HG03521 (cell line): ENCODE measurements at regions not wholly inside any gene's neighbourhood (a gene's known extent, or its start where the extent isn't known, plus 50 kb on each side); places are given as distances from the start of the nearest gene placed in this dataset.

Experiments used
- ATAC-seq: cut with Tn5 transposase; IDR thresholded peaks from one replicate; pipeline ENCODE4 v1.9.1; 2021; ENCODE audit warnings: mild to moderate bottlenecking, moderate library complexity; ENCODE audit not compliant: unreplicated experiment

DNA sequence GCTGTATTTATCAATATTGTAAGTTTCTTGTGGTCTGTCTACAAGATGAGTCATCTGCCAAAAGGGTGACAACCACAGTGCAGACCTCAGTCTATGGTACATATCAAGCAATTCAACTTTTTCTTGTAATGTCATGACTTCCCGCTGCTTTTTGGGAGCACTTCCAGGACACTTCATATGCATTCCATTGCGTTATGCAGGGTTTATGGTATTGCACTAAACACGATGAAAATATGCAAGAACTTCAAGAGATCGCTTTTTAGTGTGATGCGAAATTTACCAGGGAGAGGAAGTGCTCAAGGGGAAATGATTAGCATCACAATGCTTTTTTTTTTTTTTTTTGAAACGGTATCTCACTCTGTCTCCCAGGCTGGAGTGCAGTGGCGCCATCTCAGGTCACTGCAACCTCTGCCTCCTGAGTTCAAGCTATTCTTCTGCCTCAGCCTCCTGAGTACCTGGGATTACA is 166.5 kb downstream of the TFAP2A start:
- no peak for ATAC-seq

DNA sequence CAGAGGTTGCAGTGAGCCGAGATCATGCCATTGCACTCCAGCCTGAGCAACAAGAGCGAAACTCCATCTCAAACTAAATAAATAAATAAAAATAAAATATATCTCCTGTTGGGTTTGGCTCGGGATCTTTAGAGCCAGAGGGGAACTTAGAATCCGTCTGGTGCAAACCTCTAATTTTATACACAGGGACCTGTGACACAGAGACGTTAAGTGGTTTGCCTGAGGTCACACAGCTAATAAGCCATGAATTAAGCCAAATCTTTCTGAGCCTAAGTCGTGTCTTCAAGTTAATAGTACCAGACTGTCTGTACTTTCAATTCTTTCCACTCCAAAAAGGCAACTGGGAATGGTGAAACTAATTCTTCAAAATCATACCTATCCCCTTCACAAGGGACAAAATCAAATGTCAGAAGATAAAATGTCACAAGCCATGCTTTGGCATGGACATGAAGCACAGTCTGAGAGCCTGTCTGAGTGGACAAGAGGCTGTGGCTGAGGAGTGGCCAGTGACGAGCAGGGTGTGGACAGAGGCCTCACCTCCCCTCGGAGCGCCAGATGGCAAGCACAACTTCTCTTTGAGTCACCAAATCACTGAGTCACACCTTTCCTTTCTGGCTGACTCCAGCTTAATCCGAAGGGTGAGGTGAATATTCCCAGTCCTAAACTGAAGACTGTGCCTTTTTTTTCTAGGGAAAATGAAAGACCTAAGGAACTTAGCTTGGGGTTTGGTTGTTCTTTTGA is 177.4 kb downstream of the TFAP2A start:
- ATAC-seq: no peak

DNA sequence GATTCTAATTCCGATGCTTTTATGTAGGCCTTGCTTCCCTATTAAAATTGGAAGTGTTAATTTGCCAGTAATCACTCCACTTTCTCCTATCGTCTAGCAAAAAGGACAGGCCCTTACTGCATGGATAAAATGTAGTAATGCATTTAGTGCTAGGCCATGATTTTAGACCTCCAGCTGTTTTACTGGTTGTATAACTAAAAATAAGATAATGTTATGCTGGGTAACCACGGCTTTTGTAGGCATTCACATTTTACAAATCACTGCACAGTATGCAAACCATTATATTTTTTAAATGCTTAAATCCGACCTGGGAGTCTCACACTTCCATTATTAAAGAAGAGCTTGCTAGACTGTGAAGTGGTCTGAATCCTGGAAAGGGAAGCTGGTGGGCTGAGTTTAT is 179.5 kb downstream of the TFAP2A start:
- no peak for ATAC-seq

DNA sequence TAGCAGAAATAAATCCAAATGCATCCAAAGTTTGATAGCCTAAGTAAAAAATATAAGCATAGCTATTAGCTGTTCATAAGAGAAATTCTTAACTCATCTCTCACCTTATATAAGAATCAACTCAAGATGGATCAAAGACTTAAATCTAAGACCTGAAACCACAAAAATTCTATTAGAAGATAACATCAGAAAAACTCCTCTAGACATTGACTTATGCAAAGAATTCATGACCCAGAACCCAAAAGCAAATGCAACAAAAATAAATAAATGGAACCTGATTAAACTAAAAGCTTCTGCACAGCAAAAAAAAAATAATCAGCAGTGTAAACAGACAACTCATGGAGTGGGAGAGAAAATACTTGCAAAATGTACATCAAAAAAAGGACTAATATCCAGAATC is 184.3 kb downstream of the TFAP2A start:
- no peak for ATAC-seq

DNA sequence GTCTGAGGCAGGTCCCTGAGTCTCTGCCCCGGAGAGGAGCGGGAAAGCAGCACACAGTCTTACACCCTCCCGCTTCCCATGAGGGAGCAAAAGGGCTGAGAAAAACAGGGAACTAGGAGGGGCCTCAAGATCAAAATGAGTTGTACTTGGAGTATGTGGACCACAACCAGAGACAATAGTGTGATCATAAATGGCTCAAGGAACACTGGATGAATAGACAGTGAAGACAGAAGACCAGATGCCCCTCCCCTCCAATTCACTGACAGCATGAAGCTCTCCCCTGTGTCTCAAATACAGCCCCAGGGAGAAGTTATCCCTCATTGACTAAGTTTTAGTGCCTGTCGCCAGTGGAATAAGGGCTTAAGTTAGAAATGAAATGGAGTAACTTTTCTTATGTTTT is 191.0 kb downstream of the TFAP2A start:
- ATAC-seq: no peak

DNA sequence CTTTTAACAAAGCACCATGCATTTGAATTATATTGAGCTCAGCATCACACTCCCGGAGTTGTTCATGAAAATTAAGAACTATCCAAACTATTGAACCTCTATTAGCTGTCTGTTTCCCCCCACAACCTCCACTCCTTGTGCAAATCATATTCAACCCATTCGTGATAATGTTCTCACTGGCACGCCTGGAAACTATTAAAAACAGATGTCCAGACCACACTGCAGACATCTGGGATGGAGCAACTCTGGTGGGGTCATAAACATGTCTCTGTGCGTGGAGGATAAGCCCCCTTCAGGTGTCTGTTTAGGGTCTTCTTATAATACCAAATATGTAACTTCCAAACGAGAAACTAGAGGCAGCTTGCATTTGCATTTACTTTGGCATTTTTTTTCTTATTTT is 193.7 kb downstream of the TFAP2A start:
- ATAC-seq: no peak

DNA sequence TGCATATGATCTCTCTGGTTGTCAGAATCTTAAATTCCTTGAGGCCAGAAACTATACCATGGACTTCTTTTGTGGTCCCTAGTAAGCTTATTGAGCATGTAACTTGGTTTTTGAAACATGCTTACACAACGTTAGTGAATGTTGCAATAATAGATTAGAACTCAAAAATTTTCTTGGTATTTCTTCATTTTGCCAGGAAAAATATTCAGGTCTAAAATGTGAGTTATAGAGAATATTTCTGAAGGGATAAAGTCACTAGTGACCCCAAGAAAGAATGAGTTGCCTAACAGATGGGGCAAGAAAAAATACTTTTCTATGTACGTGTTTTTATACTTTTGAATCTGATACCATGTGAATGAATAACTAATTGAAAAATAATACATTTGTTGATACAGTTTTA is 195.4 kb downstream of the TFAP2A start:
- ATAC-seq: no peak

DNA sequence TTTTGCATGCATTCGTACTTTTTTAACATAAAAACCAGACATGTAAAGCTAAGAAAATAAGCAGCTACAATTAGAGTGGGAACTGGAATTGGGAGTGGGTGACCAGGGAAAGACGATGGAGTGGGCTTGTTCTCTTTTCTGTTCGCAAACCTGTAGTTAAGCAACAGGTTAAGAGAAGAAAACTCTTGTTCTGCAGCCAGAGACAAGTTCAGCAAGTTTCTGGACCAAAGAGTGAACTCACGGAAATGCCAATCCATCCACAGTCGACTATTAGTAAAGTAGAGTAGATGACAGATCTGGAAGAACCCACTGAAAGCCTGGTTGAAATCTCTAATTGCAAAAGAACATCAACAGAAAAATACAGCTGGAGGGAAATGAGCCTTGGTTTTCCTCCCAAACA is 197.8 kb downstream of the TFAP2A start:
- ATAC-seq: no peak

DNA sequence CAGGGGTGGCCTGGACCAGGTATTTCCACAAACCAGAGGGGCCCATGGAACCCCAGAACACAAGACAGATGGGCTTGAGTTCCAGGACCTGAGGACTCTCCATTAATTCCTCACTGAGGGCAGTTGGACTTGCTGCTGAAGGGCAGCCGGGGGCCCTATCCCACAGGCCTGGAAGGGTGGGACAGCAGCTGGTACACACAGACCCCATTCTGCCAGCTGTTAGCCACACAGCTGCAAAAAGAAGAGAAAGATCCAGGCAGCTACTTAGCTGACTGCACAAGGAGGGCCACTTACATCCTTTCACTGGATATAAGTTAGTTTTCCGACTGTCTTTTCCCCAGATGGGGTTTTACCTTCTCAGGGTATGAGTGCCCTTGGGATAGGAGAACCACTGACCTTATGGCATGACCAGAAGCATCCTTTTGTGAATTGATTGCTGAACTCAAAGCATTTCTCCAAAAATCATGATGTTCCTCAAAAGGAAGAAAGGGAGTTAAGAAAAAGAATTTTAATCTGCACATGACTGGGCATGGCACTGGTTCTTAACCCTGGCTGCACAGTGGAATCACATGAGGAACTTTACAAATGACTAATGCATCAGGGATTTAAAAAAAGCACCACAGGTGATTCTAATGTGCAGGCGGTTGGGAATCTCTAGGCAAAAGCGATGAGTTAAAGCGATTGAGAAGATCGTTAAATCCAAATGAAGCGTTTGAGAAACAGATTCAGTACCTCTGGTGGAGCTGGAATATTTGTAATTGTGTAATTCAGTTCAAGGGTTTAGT is 199.4 kb downstream of the TFAP2A start:
- ATAC-seq: no peak

DNA sequence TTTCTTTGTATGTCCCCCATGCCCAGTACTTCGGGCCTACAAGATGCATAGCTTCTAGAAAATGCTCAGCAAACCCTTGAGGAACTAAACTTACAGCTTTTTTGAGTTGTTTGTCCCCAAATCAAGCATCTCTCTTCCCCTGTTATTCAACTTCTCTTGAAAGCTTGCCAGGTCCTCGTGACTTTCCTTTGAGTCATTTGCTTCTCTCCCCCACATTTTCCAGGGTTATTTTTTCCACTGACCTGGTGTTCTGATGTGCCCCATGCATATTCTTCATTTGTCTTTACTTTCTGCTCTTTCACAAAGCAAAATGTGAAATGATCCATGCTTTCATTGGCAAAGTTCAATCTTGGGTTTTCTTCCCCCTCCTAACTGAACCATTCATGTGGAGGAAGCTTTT is 204.8 kb downstream of the TFAP2A start:
- no peak for ATAC-seq

DNA sequence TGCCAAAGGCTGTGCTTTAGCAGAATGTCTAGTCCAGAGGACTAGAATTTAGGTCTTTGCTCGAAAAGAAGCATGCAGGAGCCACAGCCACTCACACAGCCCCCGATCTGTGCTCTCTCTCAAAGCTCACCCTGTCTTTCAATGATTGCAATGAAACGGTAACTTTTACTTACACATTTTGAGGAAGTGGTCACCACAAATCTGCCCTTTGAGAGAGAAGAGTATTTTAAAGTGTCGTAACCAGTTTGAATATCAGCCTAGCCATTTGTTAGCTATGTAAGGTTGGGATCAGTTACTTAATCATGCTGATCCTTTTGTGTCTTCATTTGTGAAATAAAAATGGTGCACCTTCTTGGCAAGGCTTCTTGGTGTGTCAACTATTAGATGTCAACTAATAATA is 209.0 kb downstream of the TFAP2A start:
- peak; percentile 56 for ATAC-seq

DNA sequence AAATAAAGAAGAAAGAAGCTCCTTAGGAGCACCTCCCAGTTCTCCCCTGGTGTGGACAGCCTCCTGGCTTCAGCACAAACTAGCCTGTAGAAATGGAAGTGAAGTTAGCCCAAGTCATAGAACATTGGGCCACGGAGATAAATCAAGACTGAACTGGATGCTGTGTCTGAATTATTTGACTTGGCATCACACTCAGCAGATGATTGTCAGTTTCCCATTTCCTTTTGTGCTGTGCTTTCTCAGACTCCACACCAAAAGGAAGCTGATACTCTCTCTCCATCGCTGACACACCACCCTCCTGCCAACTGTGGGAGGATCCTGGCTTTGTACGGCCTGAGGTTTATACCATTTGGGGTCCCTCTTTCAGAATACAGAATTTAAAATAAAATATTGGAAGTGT is 209.8 kb downstream of the TFAP2A start:
- no peak for ATAC-seq

DNA sequence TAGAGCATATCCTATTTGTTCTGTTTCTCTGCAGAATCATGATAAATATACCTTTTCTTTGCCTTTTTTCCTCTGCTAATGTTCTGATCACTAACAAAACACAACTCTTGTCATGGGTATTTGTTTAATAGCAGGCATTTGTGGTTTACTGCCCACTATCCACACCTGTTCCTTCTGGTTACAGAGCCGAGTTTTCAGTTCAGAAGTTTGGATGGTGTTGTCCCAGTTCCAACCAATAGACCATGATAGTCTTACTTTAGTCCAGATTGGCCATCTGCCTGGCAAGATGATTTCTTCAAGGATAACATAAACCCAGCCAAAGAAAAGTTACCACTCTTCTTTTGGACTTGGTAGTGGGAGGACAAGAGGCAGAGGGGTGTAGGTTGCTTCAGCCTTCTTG is 211.2 kb downstream of the TFAP2A start:
- ATAC-seq: no peak

DNA sequence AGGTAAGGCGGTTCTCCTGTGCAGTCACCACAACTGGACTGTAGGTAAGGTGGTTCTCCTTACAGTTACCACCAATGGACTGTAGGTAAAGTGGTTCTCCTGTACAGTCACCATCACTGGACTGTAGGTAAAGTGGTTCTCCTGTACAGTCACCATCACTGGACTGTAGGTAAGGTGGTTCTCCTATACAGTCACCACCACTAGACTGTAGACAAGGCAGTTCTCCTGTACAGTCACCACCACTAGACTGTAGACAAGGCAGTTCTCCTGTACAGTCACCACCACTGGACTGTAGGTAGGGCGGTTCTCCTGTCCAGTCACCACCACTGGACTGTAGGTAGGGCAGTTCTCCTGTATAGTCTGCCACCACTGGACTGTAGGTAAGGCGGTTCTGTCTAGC is 212.3 kb downstream of the TFAP2A start:
- no peak for ATAC-seq

DNA sequence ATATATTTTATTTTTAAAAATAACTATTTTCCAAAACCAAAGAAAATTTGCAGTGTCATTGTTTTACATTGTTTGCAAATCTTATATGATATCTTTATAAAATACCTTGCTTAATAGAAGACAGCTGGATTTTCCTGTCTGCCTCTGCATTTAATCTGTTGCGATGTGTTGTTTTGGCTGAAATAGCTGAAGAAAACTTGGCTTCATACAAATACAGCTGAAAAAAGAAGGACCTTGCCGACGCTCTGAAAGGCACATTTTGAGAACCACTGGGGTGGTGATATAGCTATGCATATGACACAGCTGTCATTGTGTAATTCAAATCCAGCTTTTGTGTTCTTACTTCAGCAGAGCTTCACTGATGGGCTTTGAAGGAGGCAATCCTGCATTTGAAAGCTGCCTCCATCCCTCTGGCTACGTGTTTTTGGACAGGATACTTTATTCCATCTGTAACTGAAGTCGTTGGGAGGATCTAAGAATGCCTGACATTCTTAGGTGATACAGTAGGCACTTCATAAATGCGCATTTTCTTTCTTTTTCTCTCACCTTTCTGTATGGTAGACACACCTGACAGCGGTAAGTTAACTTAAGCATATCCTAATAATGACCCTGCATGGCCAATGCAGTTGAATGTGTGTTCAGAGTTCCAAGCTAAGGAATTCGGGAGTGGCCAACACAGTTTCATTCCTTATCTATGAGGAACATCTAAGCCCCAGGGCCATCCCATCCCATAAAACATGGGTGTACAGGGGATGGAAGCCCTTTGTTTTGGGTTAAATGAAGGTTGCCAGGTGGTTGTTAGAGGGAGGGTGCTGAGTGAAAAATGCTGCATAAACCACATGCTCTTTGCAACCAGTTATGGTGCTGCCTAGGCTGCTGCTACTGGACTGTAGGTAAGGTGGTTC is 213.0 kb downstream of the TFAP2A start:
- ATAC-seq: no peak

DNA sequence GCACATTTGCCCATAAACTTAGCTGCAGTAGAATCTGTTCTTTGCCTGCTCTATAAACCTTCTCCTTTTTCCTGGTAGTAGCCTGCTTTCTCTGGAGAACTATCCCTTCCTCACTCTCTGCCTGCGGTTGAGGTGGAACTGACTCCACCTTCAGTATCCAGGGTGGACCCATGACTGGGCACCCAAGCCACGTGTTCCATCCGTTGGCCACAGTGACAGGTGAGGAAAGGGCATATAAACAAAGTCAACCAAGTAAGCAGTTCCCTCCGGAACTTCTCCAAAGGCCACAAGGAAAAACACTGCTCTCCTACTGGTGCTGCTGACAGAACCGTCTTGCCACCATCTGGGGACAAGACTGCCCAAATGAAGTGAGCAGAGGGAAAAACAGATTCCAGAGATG is 218.8 kb downstream of the TFAP2A start:
- ATAC-seq: no peak

DNA sequence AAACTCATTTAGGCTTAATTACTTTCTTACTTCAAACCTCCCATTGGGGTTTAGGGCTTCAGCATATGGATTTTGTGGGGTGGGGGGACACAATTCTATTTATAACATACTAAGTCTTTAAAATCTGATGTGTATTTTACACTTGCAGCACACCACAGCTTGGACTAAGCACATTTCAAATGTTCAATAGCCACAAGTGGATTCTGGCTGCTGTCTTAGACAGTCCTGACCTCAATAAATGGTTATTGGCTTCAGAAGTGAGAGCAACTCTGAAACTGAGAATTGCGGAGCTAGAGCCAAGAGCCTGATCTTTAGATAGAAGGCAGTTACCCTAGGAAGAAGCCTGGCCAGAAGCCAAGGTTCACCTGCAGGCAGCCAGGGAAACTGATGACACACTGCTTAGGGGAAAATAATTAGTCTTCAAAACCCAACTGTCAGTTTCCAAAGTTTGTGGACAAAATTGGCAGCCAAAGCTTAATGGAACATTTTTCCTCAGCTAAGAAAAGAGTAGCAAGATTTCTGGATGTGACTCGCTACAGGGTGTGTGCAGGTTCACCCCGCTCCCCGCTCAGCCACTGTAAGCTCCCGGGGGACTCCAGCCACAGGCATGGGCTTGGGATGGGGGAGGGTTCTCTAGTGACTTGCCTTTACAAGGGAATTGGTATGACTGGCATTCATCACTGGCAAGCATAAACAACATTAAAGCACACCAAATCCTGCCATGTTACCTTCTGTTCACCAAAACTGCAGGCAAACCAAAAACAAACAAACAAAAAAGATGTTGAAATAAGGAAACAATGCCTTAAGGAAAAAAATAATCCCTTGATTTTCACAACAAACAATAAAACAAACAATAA is 219.8 kb downstream of the TFAP2A start:
- ATAC-seq: no peak

DNA sequence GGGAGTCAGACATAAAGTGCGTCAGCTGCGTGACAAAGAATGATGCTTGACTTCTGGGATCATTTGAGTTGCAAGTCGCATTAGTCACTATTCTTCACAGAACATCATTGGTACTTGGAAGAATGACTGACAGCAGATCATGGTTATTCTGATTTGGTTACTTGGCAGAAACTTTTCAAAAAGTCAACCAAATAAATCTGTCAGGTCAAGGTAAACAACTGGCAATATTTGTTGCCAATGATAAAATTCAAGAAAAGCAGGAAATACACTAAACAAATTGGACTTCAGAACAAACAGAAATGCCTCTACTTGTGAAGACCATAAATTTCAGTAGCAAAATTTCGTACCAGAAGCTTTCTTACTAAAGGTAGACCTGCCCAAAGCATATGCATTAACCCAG is 221.6 kb downstream of the TFAP2A start:
- no peak for ATAC-seq

DNA sequence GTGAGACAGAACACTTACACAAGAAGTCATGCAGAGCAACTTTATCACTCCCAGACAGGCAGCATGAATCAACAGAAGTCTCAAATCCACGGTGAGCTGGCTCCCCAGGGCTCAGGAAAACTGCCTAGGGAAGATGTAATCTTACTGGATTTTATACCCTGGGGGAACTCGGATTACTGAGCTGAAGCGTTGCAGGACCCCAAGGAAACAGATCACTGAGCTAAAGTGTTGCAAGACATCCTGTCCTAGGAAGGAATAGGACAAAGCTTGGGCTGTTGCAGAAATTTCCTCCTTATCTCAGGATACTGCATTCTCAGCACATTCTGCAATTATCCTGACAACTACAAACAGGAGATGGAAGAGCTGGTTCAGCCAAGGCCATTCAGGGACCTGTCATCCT is 224.8 kb downstream of the TFAP2A start:
- ATAC-seq: no peak

DNA sequence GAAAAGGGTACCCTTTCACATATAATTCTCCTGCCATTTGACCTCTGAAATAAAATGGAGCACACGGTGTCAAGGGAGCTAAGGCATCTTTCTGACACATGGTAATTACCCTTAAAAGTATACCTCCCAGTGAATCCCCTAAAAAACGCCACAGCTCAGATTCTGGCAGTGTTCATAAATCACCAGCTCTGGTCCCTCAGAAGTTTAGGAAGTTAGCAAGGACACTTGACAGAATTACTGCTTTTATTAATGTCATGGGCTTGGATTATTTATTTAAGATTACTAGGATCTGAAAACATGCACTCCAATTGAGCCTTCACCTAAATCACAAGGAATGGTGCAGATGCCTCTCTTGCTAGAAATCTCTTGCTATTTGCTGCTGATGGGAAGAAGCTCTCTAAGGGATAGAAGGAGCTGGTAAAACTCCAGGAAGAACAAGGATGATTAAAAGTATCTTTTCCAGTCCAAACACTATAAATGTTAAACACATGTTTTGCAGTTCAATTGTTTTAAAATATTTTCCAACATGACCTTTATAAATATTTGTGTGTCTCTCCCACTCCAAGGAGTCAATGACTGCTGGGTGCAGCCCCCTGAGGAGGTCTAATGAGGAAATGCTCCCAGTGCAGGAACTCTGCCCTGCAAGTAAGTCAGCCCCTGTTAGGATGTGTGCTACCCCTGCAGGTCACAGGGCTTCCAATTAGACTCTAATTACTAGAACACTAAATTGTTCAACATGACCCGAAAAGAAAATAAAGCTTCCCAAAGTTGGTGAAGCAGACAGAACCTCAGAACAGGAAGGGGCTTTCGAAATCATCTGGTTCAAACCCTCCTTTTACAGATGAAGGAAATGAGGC is 230.3 kb downstream of the TFAP2A start:
- no peak for ATAC-seq
